RWPE1 (cell line): ENCODE measurements at regions not wholly inside any gene's neighbourhood (a gene's known extent, or its start where the extent isn't known, plus 50 kb on each side); places are given as distances from the start of the nearest gene placed in this dataset.

Source experiments
- CTCF ChIA-PET: fragments of 350-600 bp; sonication (Branson Sonifier 250); formaldehyde crosslinking; extraction: SDS; loops from one replicate; lab custom pipeline; 2021; lab: Yijun Ruan, JAX
- POLR2A ChIA-PET: fragments of 400-600 bp; formaldehyde crosslinking; extraction: SDS; loops from one replicate; lab custom pipeline; 2020; ENCODE audit warnings: antibody characterized with exemption; ENCODE audit not compliant: low non-redundant PET; lab: Yijun Ruan, JAX
- DNase-seq: peaks from one replicate; pipeline ENCODE4 v3.0.0; 2012; ENCODE audit warnings: low spot score
- H3K27ac ChIP-seq: fragments of 450-650 bp; 2 replicates; pipeline ENCODE4 v1.5.1; 2017
- TF ChIP-seq, protein P1 (sequence below): fragments of 450-650 bp; conservative IDR thresholded peaks from 2 replicates; pipeline ENCODE4 v1.5.1; 2017; ENCODE audit warnings: low read depth, mild to moderate bottlenecking

DNA sequence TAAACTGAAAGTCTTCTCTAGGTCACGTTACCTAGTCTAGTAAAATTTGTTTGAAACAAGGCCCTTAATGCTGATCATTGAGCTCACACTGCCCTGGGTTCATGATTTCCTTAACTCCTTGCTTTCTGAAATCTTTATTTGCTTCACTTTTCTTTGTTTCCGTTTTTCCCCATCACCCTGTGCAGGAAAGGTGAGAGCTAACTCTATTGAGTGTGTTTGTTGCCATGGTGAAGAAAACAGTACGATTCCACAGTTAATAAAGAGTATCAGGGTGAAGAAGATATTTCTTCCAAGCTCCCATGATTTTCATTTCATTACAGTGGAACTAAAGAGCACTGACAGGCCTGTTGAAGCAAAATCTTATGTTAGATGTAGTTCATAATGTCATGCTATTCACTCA, 276.2 kb downstream of the RAP2B start:
- POLR2A ChIA-PET, result no interaction called here
- no peak for DNase-seq
- TF ChIP-seq, protein P1, sequence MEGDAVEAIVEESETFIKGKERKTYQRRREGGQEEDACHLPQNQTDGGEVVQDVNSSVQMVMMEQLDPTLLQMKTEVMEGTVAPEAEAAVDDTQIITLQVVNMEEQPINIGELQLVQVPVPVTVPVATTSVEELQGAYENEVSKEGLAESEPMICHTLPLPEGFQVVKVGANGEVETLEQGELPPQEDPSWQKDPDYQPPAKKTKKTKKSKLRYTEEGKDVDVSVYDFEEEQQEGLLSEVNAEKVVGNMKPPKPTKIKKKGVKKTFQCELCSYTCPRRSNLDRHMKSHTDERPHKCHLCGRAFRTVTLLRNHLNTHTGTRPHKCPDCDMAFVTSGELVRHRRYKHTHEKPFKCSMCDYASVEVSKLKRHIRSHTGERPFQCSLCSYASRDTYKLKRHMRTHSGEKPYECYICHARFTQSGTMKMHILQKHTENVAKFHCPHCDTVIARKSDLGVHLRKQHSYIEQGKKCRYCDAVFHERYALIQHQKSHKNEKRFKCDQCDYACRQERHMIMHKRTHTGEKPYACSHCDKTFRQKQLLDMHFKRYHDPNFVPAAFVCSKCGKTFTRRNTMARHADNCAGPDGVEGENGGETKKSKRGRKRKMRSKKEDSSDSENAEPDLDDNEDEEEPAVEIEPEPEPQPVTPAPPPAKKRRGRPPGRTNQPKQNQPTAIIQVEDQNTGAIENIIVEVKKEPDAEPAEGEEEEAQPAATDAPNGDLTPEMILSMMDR, result no peak
- H3K27ac ChIP-seq, result no peak overlapping the region
- CTCF ChIA-PET, result interaction anchor here (1.0 kb wide), 1 partner anchor 157 kb away, joined by 3 read pairs; no protein-coding TSS in a partner anchor

DNA sequence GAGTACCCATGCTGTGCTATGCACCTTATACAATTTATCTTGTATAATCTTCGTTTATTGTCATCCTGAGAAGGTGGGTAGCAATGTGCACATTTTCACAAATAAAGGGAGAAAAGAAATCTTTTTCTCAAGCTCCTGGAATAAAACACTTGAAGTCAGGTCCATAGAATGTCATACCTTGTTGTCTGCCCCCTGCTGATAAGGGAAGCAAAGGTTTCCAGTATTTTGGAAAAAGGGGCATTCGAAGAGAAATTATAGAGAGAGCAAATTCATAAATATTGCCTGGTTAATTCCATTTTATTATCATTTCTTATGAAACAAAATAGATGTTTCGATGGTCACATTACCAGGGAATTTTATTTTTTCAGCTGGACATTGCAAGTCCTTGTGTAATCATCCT, 277.8 kb downstream of the RAP2B start:
- ChIA-PET POLR2A (no interaction called here), CTCF (interaction anchor here (0.6 kb wide), 2 partner anchors 44 to 173 kb away, joined by 3 read pairs; no protein-coding TSS in a partner anchor)
- no peak overlapping the region for H3K27ac ChIP-seq
- TF ChIP-seq, protein P1, result no peak
- DNase-seq, result no peak

DNA sequence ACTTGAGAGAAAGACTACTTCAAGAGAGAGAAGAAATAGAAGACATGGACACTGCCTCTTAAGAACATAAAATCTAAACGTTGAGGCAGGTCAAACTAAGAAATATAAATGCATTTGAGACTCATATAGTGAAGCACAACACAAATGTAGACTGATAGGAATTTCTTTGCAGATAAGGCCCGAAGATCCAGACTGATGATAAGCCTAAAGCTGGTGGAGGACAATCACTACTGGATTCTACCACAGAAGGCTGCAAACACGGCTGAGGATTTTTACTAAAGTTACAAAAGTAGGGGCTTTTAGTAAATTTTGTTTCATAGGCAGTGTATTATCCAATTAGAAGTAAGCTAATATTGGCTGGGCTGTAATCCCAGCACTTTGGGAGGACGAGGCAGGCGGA, 278.3 kb downstream of the RAP2B start:
- TF ChIP-seq, protein P1, result no peak
- ChIA-PET CTCF (no interaction called here), POLR2A (no interaction called here)
- H3K27ac ChIP-seq, result no peak overlapping the region
- DNase-seq, result no peak

DNA sequence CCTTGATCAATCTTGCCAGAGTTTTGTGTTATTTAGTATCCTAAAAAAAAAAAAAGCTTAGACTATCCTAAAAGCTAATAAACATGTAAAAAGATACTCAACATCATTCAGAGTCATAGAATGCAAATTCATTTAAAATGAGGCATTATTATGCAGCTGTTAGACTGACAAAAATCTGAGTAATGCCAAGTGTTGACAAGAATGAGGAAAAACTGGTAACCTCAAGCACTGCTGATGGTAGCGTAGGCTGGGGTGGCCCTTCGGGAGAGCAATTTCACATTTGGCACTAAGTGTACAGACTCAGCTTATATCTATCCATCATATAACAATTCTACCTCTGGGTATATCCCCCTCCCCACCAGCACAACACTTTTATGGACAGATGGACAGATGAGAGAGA, 280.4 kb downstream of the RAP2B start:
- POLR2A ChIA-PET, result no interaction called here
- CTCF ChIA-PET, result interaction anchor here (0.5 to 0.7 kb wide), 2 partner anchors 132 to 209 kb away, joined by 3 to 4 read pairs; no protein-coding TSS in a partner anchor

DNA sequence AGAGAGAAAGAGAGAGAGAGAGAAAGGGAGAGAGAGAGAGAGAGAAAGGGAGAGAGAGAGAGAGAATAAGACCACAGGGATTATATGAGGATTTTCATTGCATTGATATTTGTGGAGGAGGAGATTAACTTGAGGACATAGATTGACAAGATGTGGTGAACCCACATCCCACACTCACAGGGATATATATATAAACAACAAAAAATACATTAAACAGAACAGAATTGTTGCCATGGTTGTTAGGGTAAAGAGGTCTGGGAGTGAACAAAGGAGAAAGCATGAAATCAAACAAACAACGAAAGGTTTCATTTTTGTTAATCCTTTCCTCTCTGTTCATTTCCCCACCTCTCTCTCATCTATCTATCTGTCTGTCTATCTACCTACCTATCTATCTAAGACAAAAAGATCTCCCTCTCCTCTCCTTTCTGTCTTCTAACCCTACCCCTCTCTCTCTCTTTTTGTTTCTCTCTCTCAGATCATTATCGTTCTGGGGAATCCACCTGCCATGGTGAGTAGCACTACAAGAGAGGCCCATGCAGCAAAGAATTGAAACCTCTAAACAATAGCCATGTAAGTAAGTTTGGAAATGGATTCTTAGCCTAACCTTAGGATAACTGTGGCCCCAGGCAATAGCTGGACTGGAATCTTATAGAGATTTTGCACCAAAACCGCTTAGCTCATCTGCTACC, 280.9 kb downstream of the RAP2B start:
- TF ChIP-seq, protein P1, result no peak
- H3K27ac ChIP-seq, result no peak overlapping the region
- CTCF ChIA-PET, result interaction anchor here (0.5 to 0.7 kb wide), 3 partner anchors 132 to 403 kb away, joined by 3 to 4 read pairs (median 3); no protein-coding TSS in a partner anchor
- no peak for DNase-seq
- POLR2A ChIA-PET, result no interaction called here

More for the DNA sequence above, 280.4 kb downstream of the RAP2B start:
- TF ChIP-seq, protein P1, result no peak
- no peak for DNase-seq
- H3K27ac ChIP-seq, result no peak overlapping the region

DNA sequence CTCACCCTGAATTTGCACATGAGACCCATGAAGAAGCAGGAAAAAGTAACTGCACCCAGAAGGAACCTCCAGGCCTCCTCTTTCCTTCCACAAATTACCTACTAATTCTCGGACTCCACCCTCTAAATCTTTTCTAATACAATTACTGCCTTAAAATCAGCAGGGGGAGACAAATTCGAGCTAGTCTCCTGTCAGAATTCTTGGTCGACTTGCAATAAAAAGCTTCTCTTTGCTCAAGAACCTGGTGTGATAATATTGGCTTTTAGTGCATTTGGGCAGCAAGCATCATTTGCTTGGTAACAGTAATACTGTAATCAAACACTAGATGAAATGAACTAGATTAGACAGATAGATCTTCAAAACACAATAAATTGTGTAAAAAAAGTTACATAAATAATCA, 281.9 kb downstream of the RAP2B start:
- CTCF ChIA-PET, result interaction anchor here (0.7 kb wide), 2 partner anchors 45 to 154 kb away, joined by 3 read pairs; no protein-coding TSS in a partner anchor
- POLR2A ChIA-PET, result no interaction called here
- no peak overlapping the region for H3K27ac ChIP-seq
- no peak for DNase-seq
- TF ChIP-seq, protein P1, result no peak
